Cardiac fibroblast (primary cell): ENCODE measurements at regions not wholly inside any gene's neighbourhood (a gene's known extent, or its start where the extent isn't known, plus 50 kb on each side); places are given as distances from the start of the nearest gene placed in this dataset.

Source experiments
- DNase-seq, 2 donors: peaks; one replicate each; pipeline versions ENCODE4 v3.0.0 to v3.0.0-alpha.2; 2010; ENCODE audit warnings: low read depth in 2 of 2
- H3K4me3 ChIP-seq, 2 donors: replicated peaks in 1 of 2; 1 replicate in 1 of 2; 2 replicates in 1 of 2; pipeline ENCODE4 v1.5.1; 2011; ENCODE audit warnings: low read depth in 2 of 2, low read length in 2 of 2, mild to moderate bottlenecking in 2 of 2, moderate library complexity in 1 of 2
- TF ChIP-seq, protein P1 (sequence below): IDR thresholded peaks from one replicate; pipeline ENCODE4 v1.5.1; 2011; ENCODE audit warnings: low read depth, mild to moderate bottlenecking, low read length, inconsistent platforms

DNA sequence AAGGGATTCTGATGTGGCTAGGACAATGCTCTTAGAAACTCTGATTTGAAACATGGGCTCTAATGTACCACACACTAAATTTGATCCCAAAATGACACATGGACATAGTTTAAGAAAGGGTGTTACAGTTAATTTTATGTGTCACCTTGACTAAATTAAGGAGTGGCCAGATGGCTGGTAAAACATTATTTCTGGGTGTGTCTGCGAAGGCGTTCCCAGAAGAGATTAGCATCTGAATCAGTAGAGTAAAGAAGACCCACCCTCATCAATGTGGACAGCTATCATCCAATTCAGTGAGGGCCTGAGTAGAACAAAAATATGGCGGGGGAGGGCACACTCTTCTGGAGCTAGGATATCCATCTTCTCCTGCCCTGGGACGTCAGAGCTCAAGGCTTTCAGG is 283.1 kb upstream of the CHAC2 start:
- TF ChIP-seq, protein P1, sequence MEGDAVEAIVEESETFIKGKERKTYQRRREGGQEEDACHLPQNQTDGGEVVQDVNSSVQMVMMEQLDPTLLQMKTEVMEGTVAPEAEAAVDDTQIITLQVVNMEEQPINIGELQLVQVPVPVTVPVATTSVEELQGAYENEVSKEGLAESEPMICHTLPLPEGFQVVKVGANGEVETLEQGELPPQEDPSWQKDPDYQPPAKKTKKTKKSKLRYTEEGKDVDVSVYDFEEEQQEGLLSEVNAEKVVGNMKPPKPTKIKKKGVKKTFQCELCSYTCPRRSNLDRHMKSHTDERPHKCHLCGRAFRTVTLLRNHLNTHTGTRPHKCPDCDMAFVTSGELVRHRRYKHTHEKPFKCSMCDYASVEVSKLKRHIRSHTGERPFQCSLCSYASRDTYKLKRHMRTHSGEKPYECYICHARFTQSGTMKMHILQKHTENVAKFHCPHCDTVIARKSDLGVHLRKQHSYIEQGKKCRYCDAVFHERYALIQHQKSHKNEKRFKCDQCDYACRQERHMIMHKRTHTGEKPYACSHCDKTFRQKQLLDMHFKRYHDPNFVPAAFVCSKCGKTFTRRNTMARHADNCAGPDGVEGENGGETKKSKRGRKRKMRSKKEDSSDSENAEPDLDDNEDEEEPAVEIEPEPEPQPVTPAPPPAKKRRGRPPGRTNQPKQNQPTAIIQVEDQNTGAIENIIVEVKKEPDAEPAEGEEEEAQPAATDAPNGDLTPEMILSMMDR = no peak

DNA sequence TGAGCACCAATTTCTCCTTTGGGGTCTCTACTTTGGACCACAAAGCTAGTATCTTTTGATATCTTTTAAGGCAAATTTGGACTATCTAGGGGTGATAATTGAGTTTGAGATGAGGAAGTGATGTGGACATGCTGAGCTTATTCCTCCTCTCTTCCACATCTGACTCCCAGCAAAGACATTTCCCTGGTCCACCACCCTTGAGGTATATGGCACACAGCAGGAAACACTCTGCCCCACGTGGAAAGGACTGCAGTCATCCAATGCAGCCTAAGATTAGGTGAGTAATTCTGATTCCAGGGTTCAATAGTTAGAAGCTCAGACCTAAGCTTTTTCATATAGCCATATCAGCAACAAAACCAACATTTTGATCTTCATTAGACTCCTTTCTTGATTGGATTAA is 290.1 kb upstream of the CHAC2 start:
- TF ChIP-seq, protein P1 = no peak
- DNase-seq = no peak
- no peak overlapping the region for H3K4me3 ChIP-seq

More for the DNA sequence above, 283.1 kb upstream of the CHAC2 start:
- no peak for DNase-seq
- no peak overlapping the region for H3K4me3 ChIP-seq

DNA sequence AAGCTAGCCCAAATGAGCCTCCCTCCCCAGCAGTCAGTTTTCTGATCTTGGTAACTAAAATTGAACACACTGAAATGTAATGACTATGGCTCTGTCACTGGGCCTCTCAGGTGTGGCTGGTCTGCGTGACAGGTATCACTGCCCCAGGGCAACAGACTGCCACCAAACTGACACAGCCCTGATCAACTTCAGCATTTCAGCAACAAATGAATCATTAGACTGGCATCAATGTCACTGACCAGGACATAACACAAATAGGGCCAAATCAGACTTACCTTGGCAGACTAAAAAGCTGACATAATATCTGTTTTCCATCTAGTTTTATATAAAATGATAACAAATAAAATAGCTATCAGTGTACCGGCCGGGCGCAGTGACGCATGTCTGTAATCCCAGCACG is 290.8 kb upstream of the CHAC2 start:
- H3K4me3 ChIP-seq = no peak overlapping the region
- no peak for DNase-seq
- TF ChIP-seq, protein P1 = no peak

DNA sequence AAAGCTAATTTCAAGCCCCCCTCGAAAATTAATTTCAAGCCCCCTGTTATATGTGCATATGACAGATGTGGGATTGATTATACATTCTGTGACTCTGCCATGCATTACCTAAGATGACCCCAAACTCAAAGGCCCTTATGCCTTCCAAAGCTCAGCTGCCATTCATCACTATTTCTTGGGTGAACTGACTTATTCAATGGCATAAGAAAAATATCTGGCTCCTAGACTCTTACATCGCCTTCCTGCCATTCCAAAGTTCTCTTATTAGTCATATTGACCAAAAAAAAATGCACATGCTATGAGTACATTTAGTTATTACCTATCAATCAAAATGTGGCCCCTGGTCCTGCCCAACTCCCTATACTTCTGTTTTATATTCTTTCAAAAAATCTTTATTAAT is 291.8 kb upstream of the CHAC2 start:
- H3K4me3 ChIP-seq = no peak overlapping the region
- TF ChIP-seq, protein P1 = no peak
- no peak for DNase-seq

DNA sequence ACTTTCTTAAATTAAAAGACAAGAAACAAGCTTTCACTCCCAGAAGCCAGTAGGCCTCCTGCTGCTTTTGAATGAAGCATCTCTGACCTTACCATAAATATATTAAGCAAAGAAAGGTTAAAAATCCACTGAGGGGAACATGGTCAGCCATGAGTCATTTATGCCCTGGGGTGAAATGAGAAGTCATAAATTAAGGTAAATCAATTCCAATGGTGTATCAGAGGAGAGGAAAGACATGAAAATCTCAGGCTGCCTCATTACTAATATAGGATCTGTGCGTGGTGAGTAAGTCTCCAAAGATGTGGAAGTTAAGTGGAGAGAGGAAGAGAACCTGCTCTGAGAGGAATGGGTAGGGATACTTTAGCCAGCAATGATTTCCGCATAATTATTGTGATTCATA is 292.3 kb upstream of the CHAC2 start:
- TF ChIP-seq, protein P1 = no peak
- H3K4me3 ChIP-seq = no peak overlapping the region
- no peak for DNase-seq

DNA sequence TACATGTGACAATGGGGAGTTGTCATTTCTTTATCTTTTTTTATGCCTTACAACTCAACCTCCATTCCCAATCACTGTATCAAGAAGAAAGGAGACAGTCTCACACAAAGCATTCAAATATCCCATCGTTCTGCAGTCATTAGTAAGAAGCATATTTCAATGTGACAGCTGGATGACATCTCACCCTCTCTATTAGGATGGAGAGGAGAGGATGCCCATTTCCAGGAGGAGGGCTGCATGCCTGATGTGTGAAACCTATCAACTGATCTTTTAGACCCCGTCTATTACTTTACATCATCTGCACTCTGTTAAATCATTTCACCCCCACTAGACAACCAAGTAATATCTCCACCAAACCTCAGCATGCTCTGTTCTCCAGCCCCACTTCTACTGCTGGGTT is 292.7 kb upstream of the CHAC2 start:
- H3K4me3 ChIP-seq = no peak overlapping the region
- TF ChIP-seq, protein P1 = no peak
- no peak for DNase-seq

DNA sequence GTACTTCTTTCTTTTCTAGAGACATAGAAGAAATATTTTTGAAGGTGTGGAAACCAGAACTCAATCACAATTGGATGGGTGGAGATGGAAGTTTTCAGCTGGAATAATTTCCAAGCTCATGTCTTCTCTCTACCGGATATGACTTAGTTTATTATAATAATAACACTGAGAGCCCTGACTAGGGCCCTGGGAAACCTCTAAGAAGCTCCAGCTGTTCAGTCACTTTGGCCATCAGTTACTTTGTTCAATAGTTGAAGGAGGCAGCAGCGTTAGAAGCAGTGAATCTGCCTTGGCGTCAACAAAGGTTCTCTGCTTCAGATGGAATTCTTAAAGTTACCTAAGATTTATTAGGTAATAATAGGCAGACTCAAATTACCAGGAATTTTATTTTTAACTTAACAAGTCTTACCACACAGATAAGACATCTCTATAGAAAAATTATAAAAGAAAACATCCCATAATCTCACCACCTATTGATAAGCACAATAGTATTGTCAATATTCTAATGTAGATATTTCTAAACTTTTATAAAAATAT is 293.8 kb upstream of the CHAC2 start:
- TF ChIP-seq, protein P1 = no peak
- no peak overlapping the region for H3K4me3 ChIP-seq
- peak in 1 of 2 donors; percentile 17 for DNase-seq
